ENCODE measurements at regions not wholly inside any gene's neighbourhood (a gene's known extent, or its start where the extent isn't known, plus 50 kb on each side); places are given as distances from the start of the nearest gene placed in this dataset.

DNA sequence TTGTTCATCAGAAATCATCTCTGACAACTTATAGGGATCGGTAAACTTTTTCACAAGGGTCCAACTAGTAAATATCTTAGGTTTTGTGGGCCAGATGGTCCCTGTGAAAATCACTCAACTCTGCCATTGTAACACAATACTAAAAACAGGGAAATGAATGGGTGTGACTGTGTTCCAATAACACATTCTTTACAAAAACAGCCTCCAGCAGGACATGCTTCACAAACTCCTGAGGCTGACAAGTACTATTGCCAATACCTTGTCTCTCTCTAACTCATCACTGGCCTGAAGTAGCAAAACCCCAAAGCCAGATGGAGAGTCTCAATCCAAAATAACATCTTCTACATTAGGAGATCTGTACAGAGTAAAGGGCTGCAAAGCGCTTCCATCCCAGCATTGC lies 312.3 kb downstream of the TOX3 start:
- no peak for DNase-seq (ENCODE audit: low read depth in 1 of 2, low spot score in 1 of 2)
- H3K4me3 ChIP-seq (replicated peaks; ENCODE audit: insufficient read depth, low read length): no peak overlapping the region
- TF ChIP-seq GABPA (IDR thresholded peaks at IDR 0.05; ENCODE audit: low read depth) (no peak), POLR2AphosphoS5 (IDR thresholded peaks at IDR 0.05; ENCODE audit: low read depth) (no peak), SPI1 (IDR thresholded peaks at IDR 0.05; ENCODE audit: borderline replicate concordance, low read depth) (no peak)
- TF ChIP-seq, protein P1, sequence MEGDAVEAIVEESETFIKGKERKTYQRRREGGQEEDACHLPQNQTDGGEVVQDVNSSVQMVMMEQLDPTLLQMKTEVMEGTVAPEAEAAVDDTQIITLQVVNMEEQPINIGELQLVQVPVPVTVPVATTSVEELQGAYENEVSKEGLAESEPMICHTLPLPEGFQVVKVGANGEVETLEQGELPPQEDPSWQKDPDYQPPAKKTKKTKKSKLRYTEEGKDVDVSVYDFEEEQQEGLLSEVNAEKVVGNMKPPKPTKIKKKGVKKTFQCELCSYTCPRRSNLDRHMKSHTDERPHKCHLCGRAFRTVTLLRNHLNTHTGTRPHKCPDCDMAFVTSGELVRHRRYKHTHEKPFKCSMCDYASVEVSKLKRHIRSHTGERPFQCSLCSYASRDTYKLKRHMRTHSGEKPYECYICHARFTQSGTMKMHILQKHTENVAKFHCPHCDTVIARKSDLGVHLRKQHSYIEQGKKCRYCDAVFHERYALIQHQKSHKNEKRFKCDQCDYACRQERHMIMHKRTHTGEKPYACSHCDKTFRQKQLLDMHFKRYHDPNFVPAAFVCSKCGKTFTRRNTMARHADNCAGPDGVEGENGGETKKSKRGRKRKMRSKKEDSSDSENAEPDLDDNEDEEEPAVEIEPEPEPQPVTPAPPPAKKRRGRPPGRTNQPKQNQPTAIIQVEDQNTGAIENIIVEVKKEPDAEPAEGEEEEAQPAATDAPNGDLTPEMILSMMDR (IDR thresholded peaks at IDR 0.05; ENCODE audit: insufficient read depth, low read length): no peak
- TF ChIP-seq, protein P2, sequence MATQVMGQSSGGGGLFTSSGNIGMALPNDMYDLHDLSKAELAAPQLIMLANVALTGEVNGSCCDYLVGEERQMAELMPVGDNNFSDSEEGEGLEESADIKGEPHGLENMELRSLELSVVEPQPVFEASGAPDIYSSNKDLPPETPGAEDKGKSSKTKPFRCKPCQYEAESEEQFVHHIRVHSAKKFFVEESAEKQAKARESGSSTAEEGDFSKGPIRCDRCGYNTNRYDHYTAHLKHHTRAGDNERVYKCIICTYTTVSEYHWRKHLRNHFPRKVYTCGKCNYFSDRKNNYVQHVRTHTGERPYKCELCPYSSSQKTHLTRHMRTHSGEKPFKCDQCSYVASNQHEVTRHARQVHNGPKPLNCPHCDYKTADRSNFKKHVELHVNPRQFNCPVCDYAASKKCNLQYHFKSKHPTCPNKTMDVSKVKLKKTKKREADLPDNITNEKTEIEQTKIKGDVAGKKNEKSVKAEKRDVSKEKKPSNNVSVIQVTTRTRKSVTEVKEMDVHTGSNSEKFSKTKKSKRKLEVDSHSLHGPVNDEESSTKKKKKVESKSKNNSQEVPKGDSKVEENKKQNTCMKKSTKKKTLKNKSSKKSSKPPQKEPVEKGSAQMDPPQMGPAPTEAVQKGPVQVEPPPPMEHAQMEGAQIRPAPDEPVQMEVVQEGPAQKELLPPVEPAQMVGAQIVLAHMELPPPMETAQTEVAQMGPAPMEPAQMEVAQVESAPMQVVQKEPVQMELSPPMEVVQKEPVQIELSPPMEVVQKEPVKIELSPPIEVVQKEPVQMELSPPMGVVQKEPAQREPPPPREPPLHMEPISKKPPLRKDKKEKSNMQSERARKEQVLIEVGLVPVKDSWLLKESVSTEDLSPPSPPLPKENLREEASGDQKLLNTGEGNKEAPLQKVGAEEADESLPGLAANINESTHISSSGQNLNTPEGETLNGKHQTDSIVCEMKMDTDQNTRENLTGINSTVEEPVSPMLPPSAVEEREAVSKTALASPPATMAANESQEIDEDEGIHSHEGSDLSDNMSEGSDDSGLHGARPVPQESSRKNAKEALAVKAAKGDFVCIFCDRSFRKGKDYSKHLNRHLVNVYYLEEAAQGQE (IDR thresholded peaks at IDR 0.05; ENCODE audit: insufficient replicate concordance, low read depth): no peak
- H3K27me3 ChIP-seq (ENCODE audit: insufficient read depth, poor library complexity, severe bottlenecking): no peaks in the 10 kb centered on the region
- no peak overlapping the region for H3K27ac ChIP-seq (replicated peaks)

DNA sequence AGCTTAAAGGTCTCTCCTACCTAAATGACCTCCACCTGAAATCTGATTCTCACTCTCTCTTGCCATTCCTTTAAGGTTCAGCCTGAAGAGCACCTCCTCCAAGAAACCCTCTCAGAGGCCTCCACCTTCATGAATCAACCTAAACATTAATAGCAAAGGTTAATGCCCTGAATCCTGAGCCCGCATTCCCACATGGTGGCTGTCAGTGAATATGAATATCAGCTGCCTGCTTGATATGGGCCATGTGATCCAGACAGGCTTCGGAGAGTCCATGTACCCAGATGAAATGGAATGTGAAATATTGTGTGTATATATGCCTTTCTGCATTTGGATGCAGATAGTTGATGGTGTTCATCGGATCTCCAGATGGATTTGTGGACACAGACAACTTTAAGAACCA lies 317.5 kb downstream of the TOX3 start:
- TF ChIP-seq, protein P1 (IDR thresholded peaks at IDR 0.05; ENCODE audit: insufficient read depth, low read length): no peak
- TF ChIP-seq, protein P2 (IDR thresholded peaks at IDR 0.05; ENCODE audit: insufficient replicate concordance, low read depth): no peak
- no peak for TF ChIP-seq POLR2AphosphoS5 (IDR thresholded peaks at IDR 0.05; ENCODE audit: low read depth)
- no peak for TF ChIP-seq SPI1 (IDR thresholded peaks at IDR 0.05; ENCODE audit: borderline replicate concordance, low read depth)
- TF ChIP-seq GABPA (IDR thresholded peaks at IDR 0.05; ENCODE audit: low read depth): no peak
- no peak for DNase-seq (ENCODE audit: low read depth in 1 of 2, low spot score in 1 of 2)
- H3K27me3 ChIP-seq (ENCODE audit: insufficient read depth, poor library complexity, severe bottlenecking): no peaks in the 10 kb centered on the region
- no peak overlapping the region for H3K4me3 ChIP-seq (replicated peaks; ENCODE audit: insufficient read depth, low read length)
- H3K27ac ChIP-seq (replicated peaks): no peak overlapping the region

DNA sequence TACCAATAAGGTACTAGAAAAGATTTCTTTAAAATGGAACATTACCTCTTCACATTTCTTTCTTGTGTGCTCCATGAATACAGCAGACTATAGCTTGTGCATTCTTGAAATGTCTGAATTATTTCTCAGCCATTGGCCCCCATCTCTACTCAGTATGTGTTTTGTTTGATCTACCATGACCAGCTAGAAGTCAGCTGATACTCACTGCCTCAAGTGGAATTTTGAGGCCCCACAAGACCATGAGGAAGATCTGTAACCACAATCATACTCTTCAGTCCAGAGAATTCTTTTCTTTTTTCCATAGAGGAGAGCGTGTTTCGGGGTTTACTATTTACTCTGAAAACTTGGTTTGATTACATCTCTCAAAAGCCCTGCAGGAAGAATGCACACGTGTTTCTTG lies 319.1 kb downstream of the TOX3 start:
- no peaks in the 10 kb centered on the region for H3K27me3 ChIP-seq (ENCODE audit: insufficient read depth, poor library complexity, severe bottlenecking)
- TF ChIP-seq SPI1 (IDR thresholded peaks at IDR 0.05; ENCODE audit: borderline replicate concordance, low read depth): no peak
- TF ChIP-seq, protein P1 (IDR thresholded peaks at IDR 0.05; ENCODE audit: insufficient read depth, low read length): no peak
- TF ChIP-seq POLR2AphosphoS5 (IDR thresholded peaks at IDR 0.05; ENCODE audit: low read depth): no peak
- TF ChIP-seq GABPA (IDR thresholded peaks at IDR 0.05; ENCODE audit: low read depth): no peak
- TF ChIP-seq, protein P2 (IDR thresholded peaks at IDR 0.05; ENCODE audit: insufficient replicate concordance, low read depth): no peak
- no peak overlapping the region for H3K27ac ChIP-seq (replicated peaks)
- no peak for DNase-seq (ENCODE audit: low read depth in 1 of 2, low spot score in 1 of 2)
- no peak overlapping the region for H3K4me3 ChIP-seq (replicated peaks; ENCODE audit: insufficient read depth, low read length)

Measured in HL-60 (cell line).